ENCODE measurements at regions not wholly inside any gene's neighbourhood (a gene's known extent, or its start where the extent isn't known, plus 50 kb on each side); places are given as distances from the start of the nearest gene placed in this dataset.

DNA sequence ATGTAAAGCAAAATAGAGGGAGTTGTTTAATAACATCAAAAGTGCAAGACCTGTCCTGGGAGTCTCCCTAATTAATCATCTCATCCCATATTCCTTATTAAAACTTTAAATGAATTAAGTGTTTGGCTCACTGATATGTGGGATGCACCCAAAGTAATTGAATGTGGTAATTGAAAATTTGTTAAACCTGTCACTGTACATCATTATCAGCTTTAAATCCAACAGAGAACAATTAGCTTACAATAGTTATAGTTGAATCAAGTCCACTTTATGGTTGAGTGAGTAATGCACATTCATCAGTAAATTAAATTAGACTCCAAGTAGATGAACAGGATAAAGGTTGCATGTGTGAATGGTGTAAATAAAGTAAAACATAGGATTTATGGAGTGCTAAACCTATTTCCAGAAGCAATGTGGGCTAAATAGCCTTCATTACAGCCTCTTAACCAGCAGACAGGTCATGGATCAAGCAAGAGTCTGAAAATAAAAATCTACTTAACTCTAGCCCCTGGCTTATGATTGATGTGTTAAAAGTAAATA, 608.2 kb upstream of the CCDC54 start:
- DNase-seq (ENCODE audit: insufficient read length, low spot score) (no peak), FAIRE-seq (no peak)

DNA sequence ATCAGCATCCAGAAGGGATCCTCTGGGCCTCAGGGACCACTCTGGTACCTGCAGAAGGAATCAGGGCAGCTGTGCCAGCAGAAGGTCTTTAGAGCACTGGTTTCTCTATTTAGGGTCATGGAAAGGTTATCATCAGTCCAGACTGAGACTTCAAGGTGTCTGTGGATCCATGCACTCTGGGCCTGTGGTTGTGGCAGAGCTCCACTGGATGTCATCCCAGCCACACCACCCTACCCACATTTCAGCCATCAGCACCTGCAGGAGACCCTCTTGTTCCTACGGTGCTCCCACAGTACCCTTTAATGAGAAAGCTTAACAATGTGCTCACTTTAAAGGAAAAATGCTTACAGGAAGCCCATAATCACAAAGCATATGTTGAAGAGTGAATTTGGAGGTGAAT, 603.4 kb upstream of the CCDC54 start:
- no peak for DNase-seq (ENCODE audit: insufficient read length, low spot score)
- TF ChIP-seq SPI1 (IDR thresholded peaks at IDR 0.05; ENCODE audit: low read depth, low read length) (no peak), POLR2AphosphoS5 (IDR thresholded peaks at IDR 0.05; ENCODE audit: low read depth, low read length) (no peak), PAX5 (IDR thresholded peaks at IDR 0.05; ENCODE audit: insufficient read depth, low read length, severe bottlenecking) (no peak), POU2F2 (IDR thresholded peaks at IDR 0.05; ENCODE audit: low read depth, low read length) (no peak), TAF1 (IDR thresholded peaks at IDR 0.05; ENCODE audit: low read depth, low read length) (no peak), POLR2A (IDR thresholded peaks at IDR 0.05; ENCODE audit: low read depth, low read length) (no peak)
- FAIRE-seq = no peak

More for the DNA sequence above, 608.2 kb upstream of the CCDC54 start:
- TF ChIP-seq TAF1 (IDR thresholded peaks at IDR 0.05; ENCODE audit: low read depth, low read length) = no peak
- no peak for TF ChIP-seq POLR2AphosphoS5 (IDR thresholded peaks at IDR 0.05; ENCODE audit: low read depth, low read length)
- TF ChIP-seq PAX5 (IDR thresholded peaks at IDR 0.05; ENCODE audit: insufficient read depth, low read length, severe bottlenecking) = no peak
- TF ChIP-seq POLR2A (IDR thresholded peaks at IDR 0.05; ENCODE audit: low read depth, low read length) = no peak

DNA sequence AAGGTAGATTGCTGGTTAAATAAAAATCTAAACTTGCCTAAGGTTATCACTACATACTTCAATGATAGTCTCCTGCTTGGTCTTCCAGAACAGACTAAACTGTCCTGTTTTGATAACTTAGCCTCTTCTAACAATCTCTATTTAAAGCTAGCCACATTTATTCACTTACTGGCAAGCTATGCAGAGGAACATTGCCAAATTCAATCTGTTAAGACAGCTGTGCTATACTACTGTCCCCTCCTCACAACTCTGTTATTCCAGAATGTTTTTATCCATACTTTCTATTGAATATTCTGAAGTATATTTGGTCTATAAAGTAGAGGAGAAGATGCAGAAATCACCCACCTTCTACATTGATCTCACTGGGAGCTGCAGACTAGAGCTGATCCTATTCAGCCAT, 594.0 kb upstream of the CCDC54 start:
- DNase-seq (ENCODE audit: insufficient read length, low spot score) (no peak), FAIRE-seq (no peak)
- TF ChIP-seq POU2F2 (IDR thresholded peaks at IDR 0.05; ENCODE audit: low read depth, low read length) (no peak), POLR2AphosphoS5 (IDR thresholded peaks at IDR 0.05; ENCODE audit: low read depth, low read length) (no peak), SPI1 (IDR thresholded peaks at IDR 0.05; ENCODE audit: low read depth, low read length) (no peak), POLR2A (IDR thresholded peaks at IDR 0.05; ENCODE audit: low read depth, low read length) (no peak), PAX5 (IDR thresholded peaks at IDR 0.05; ENCODE audit: insufficient read depth, low read length, severe bottlenecking) (no peak), TAF1 (IDR thresholded peaks at IDR 0.05; ENCODE audit: low read depth, low read length) (no peak)

DNA sequence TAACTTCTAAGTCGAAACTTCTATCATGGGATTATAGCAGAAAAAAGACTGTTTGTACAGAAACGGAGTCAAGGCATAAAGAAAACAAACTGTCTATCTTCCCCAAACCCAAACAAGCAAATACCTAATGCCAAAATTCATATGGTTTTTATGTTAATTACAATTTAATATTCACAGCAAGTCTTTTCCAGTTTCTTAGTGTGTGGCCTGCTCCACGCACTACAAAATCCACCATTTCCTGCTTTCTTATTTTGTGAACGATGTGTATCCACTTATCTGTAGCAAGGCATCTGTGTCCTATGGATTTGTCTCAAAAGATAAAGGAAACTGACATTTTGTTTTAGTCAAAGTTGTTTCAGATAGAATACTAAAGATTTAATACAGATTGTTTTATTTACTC, 588.0 kb upstream of the CCDC54 start:
- DNase-seq (ENCODE audit: insufficient read length, low spot score) (no peak), FAIRE-seq (no peak)
- no peak for TF ChIP-seq TAF1 (IDR thresholded peaks at IDR 0.05; ENCODE audit: low read depth, low read length)
- TF ChIP-seq POLR2AphosphoS5 (IDR thresholded peaks at IDR 0.05; ENCODE audit: low read depth, low read length) = no peak
- no peak for TF ChIP-seq SPI1 (IDR thresholded peaks at IDR 0.05; ENCODE audit: low read depth, low read length)
- TF ChIP-seq PAX5 (IDR thresholded peaks at IDR 0.05; ENCODE audit: insufficient read depth, low read length, severe bottlenecking) = no peak
- TF ChIP-seq POU2F2 (IDR thresholded peaks at IDR 0.05; ENCODE audit: low read depth, low read length) = no peak
- no peak for TF ChIP-seq POLR2A (IDR thresholded peaks at IDR 0.05; ENCODE audit: low read depth, low read length)

DNA sequence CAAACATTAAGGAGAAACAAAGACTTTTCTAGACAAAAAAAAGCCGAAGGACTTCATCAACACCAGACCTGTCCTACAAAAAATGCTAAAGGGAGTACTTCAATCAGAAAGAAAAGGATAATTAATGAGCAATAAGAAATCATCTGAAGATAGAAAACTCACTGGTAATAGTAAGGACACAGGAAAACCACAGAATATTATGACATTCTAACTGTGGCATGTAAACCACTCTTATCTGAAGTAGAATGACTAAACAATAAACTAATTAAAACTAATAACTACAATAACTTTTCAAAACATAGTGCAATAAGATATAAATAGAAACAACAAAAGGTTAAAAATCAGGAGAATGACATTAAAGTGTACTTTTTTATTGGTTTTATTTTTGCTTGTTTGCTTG, 584.5 kb upstream of the CCDC54 start:
- DNase-seq (ENCODE audit: insufficient read length, low spot score) (no peak), FAIRE-seq (no peak)
- TF ChIP-seq TAF1 (IDR thresholded peaks at IDR 0.05; ENCODE audit: low read depth, low read length) (no peak), POU2F2 (IDR thresholded peaks at IDR 0.05; ENCODE audit: low read depth, low read length) (no peak), SPI1 (IDR thresholded peaks at IDR 0.05; ENCODE audit: low read depth, low read length) (no peak), POLR2AphosphoS5 (IDR thresholded peaks at IDR 0.05; ENCODE audit: low read depth, low read length) (no peak), PAX5 (IDR thresholded peaks at IDR 0.05; ENCODE audit: insufficient read depth, low read length, severe bottlenecking) (no peak), POLR2A (IDR thresholded peaks at IDR 0.05; ENCODE audit: low read depth, low read length) (no peak)

DNA sequence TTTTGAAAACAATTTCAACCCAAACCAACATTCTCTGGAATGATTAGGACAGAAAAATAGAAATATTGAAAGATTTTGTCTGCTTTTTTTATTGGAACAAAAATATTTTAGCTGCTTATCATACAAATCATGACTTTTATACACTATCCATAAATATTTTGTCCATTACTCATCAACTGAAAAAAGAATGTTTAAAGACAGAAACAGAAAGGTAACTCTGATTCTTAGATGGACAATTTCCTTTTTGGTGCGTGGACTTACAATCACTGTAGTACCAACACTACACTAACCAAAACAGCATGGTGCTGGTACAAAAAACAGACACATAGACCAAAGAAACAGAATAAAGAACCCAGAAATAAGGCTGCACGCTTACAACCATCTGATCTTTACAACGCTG, 582.8 kb upstream of the CCDC54 start:
- FAIRE-seq = no peak
- TF ChIP-seq POLR2A (IDR thresholded peaks at IDR 0.05; ENCODE audit: low read depth, low read length) = no peak
- no peak for TF ChIP-seq SPI1 (IDR thresholded peaks at IDR 0.05; ENCODE audit: low read depth, low read length)
- no peak for TF ChIP-seq POU2F2 (IDR thresholded peaks at IDR 0.05; ENCODE audit: low read depth, low read length)
- no peak for TF ChIP-seq TAF1 (IDR thresholded peaks at IDR 0.05; ENCODE audit: low read depth, low read length)
- TF ChIP-seq PAX5 (IDR thresholded peaks at IDR 0.05; ENCODE audit: insufficient read depth, low read length, severe bottlenecking) = no peak
- no peak for TF ChIP-seq POLR2AphosphoS5 (IDR thresholded peaks at IDR 0.05; ENCODE audit: low read depth, low read length)
- no peak for DNase-seq (ENCODE audit: insufficient read length, low spot score)

DNA sequence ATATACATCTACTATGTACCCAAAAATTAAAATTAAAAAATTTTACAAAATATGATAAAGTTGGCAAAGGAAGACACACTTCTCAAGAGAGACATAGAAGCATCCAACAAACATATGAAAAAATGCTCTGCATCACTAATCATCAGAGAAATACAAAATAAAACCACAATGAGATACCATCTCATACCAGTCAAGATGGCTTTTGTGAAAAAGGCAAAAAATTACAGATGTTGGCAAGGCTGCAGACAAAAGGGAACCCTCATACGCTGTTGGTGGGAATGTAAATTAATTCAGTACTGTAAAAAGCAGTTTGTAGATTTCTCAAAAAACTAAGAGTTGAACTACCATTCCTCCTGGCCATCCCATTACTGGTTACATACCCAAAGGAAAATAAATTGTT, 581.7 kb upstream of the CCDC54 start:
- TF ChIP-seq POLR2A (IDR thresholded peaks at IDR 0.05; ENCODE audit: low read depth, low read length) (no peak), POLR2AphosphoS5 (IDR thresholded peaks at IDR 0.05; ENCODE audit: low read depth, low read length) (no peak), TAF1 (IDR thresholded peaks at IDR 0.05; ENCODE audit: low read depth, low read length) (no peak), SPI1 (IDR thresholded peaks at IDR 0.05; ENCODE audit: low read depth, low read length) (no peak), PAX5 (IDR thresholded peaks at IDR 0.05; ENCODE audit: insufficient read depth, low read length, severe bottlenecking) (no peak), POU2F2 (IDR thresholded peaks at IDR 0.05; ENCODE audit: low read depth, low read length) (no peak)
- FAIRE-seq = no peak

DNA sequence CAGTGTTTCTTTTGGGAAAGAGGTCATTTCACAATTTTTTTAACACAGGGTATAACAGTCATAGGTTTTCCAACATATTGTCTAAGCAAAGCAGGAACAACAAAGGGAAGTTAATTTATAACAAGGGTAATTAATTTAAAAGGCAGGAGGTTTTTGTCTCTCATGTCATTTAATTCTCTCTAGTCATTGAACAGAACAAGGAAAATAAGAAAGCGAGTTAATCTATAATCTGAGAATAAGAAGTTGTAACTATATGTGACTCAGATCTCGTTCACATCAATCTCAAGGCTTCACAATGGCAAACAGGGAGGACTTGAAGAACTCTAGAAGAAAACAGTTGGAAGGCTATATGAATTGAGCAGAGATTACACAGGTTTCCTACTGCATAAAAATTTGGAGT, 579.8 kb upstream of the CCDC54 start:
- FAIRE-seq (no peak), DNase-seq (ENCODE audit: insufficient read length, low spot score) (no peak)
- TF ChIP-seq POU2F2 (IDR thresholded peaks at IDR 0.05; ENCODE audit: low read depth, low read length) = no peak
- TF ChIP-seq SPI1 (IDR thresholded peaks at IDR 0.05; ENCODE audit: low read depth, low read length) = no peak
- no peak for TF ChIP-seq POLR2A (IDR thresholded peaks at IDR 0.05; ENCODE audit: low read depth, low read length)
- no peak for TF ChIP-seq PAX5 (IDR thresholded peaks at IDR 0.05; ENCODE audit: insufficient read depth, low read length, severe bottlenecking)
- TF ChIP-seq POLR2AphosphoS5 (IDR thresholded peaks at IDR 0.05; ENCODE audit: low read depth, low read length) = no peak
- no peak for TF ChIP-seq TAF1 (IDR thresholded peaks at IDR 0.05; ENCODE audit: low read depth, low read length)

More for the DNA sequence above, 581.7 kb upstream of the CCDC54 start:
- DNase-seq (ENCODE audit: insufficient read length, low spot score) = no peak

DNA sequence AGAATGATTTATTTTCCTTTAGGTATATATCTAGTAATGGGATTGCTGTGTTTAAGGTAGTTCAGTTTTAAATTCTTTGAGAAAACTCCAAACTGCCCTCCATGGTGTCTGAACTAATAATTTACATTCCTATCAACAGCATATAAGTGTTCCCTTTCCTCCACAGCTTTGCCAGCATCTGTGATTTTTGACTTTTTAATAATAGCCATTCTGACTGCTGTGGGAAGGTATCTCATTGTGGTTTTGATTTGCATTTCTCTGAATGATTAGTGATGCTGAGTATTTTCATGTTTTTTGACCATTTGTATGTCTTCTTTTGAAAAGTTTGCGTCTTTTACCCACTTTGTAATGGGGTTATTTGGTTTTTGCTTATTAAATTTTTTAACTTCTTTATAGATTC, 571.6 kb upstream of the CCDC54 start:
- FAIRE-seq (no peak), DNase-seq (ENCODE audit: insufficient read length, low spot score) (no peak)
- TF ChIP-seq POLR2AphosphoS5 (IDR thresholded peaks at IDR 0.05; ENCODE audit: low read depth, low read length) = no peak
- no peak for TF ChIP-seq POU2F2 (IDR thresholded peaks at IDR 0.05; ENCODE audit: low read depth, low read length)
- TF ChIP-seq PAX5 (IDR thresholded peaks at IDR 0.05; ENCODE audit: insufficient read depth, low read length, severe bottlenecking) = no peak
- no peak for TF ChIP-seq SPI1 (IDR thresholded peaks at IDR 0.05; ENCODE audit: low read depth, low read length)

DNA sequence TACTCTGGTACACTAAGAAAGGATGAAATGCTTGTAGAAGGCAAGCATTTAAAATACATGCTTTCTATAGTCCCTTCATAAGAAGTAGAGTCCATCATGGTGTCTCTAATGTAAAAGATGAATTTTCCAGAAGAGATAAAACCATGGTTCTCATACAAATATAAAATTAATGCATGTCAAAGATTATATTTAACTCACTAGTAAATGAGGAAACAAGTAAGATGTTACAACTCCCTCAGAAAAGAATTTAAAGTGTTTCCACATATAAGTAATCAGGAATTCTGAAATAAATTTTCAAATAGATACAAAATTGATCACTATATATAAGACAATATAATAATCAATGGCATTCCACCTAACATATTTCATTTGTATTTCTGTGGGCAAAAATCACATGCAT, 570.3 kb upstream of the CCDC54 start:
- TF ChIP-seq POU2F2 (IDR thresholded peaks at IDR 0.05; ENCODE audit: low read depth, low read length) (no peak), TAF1 (IDR thresholded peaks at IDR 0.05; ENCODE audit: low read depth, low read length) (no peak), POLR2AphosphoS5 (IDR thresholded peaks at IDR 0.05; ENCODE audit: low read depth, low read length) (no peak), POLR2A (IDR thresholded peaks at IDR 0.05; ENCODE audit: low read depth, low read length) (no peak), PAX5 (IDR thresholded peaks at IDR 0.05; ENCODE audit: insufficient read depth, low read length, severe bottlenecking) (no peak), SPI1 (IDR thresholded peaks at IDR 0.05; ENCODE audit: low read depth, low read length) (no peak)
- no peak for DNase-seq (ENCODE audit: insufficient read length, low spot score)
- FAIRE-seq = no peak

All from GM12891 (cell line).